DND-41 (cell line): ENCODE measurements at regions not wholly inside any gene's neighbourhood (a gene's known extent, or its start where the extent isn't known, plus 50 kb on each side); places are given as distances from the start of the nearest gene placed in this dataset.

Experiments
- ATAC-seq: fragments of 200-7000 bp; cut with Tn5 transposase; 3 replicates; pipeline ENCODE4 v1.9.1; 2021; ENCODE audit warnings: low read depth; ENCODE audit not compliant: insufficient read depth
- DNase-seq: peaks from one replicate; pipeline ENCODE4 v3.0.0-alpha.2; 2020
- H2AFZ ChIP-seq: 2 replicates; pipeline ENCODE4 v1.6.0; 2012; ENCODE audit warnings: low read depth, low read length
- H3K27ac ChIP-seq: 2 replicates; pipeline ENCODE4 v1.5.1; 2012; ENCODE audit warnings: low read length, inconsistent platforms
- H3K27me3 ChIP-seq: fragments of 200-600 bp; sonication (generic); 2 replicates; pipeline ENCODE4 v1.6.0; 2012; ENCODE audit warnings: low read length, mild to moderate bottlenecking, inconsistent platforms; ENCODE audit not compliant: insufficient read depth, poor library complexity
- H3K36me3 ChIP-seq: 2 replicates; pipeline ENCODE4 v1.5.1; 2012; ENCODE audit warnings: low read length, inconsistent platforms; ENCODE audit not compliant: insufficient read depth
- H3K4me1 ChIP-seq: 2 replicates; pipeline ENCODE4 v1.5.1; 2012; ENCODE audit warnings: mild to moderate bottlenecking, low read length; ENCODE audit not compliant: insufficient read depth
- H3K4me2 ChIP-seq: 2 replicates; pipeline ENCODE4 v1.6.0; 2012; ENCODE audit warnings: mild to moderate bottlenecking, moderate library complexity, low read length, inconsistent platforms; ENCODE audit not compliant: insufficient read depth
- H3K4me3 ChIP-seq, 2 experiments: fragments of 200-600 bp in 1 of 2; shearing (Covaris generic) in 1 of 2; 2 replicates each; pipeline ENCODE4 v1.5.1; 2012 to 2016; ENCODE audit warnings: inconsistent platforms in 2 of 2, low read length in 2 of 2, mild to moderate bottlenecking in 2 of 2, low read depth in 1 of 2, moderate library complexity in 1 of 2
- H3K79me2 ChIP-seq: 2 replicates; pipeline ENCODE4 v1.6.0; 2012; ENCODE audit warnings: low read length, inconsistent platforms; ENCODE audit not compliant: insufficient read depth
- H3K9ac ChIP-seq: 2 replicates; pipeline ENCODE4 v1.6.0; 2012; ENCODE audit warnings: low read depth, mild to moderate bottlenecking, inconsistent platforms, low read length, moderate library complexity
- H3K9me3 ChIP-seq: 2 replicates; pipeline ENCODE4 v1.5.1; 2012; ENCODE audit warnings: low read length, moderate library complexity, mild to moderate bottlenecking, inconsistent platforms; ENCODE audit not compliant: insufficient read depth, severe bottlenecking
- H4K20me1 ChIP-seq: 2 replicates; pipeline ENCODE4 v1.6.0; 2012; ENCODE audit warnings: low read length; ENCODE audit not compliant: insufficient read depth
- EZH2 ChIP-seq: IDR thresholded peaks from 3 replicates; pipeline ENCODE4 v1.6.1; 2012; ENCODE audit warnings: borderline replicate concordance, low read depth, mild to moderate bottlenecking, moderate library complexity, low read length, inconsistent platforms; ENCODE audit not compliant: severe bottlenecking
- TF ChIP-seq, protein P1 (sequence below): IDR thresholded peaks from 2 replicates; pipeline ENCODE4 v1.5.1; 2012; ENCODE audit warnings: borderline replicate concordance, low read length, moderate library complexity, mild to moderate bottlenecking; ENCODE audit not compliant: poor library complexity, severe bottlenecking; ENCODE audit errors: extremely low read depth

DNA sequence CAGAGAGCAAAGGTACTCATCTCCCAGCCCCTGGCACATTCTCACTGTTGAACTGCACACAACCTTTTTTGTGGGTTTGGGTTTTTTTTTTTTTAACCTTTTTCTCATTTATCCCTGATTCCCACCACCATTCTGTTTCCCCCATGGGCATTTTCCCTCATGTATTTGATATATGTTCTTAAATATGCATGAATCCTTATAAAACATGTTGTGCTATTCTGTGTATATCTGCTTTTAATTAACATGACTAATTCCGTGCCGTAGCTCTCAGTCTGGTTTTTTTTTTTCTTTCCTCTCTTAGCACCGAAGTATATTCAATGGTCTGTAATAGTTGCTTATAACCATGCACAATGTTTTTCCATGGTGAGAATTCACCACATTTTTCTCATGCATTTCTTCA, 204.5 kb downstream of the RGS3 start:
- Histone ChIP-seq H3K9me3 (no peaks in the 10 kb centered on the region), H3K4me2 (no peak overlapping the region), H3K9ac (no peak overlapping the region), H3K4me1 (no peaks in the 10 kb centered on the region), H4K20me1 (no peaks in the 10 kb centered on the region), H3K27ac (no peak overlapping the region), H3K36me3 (no peaks in the 10 kb centered on the region), H3K79me2 (no peaks in the 10 kb centered on the region), H3K4me3 (no peak overlapping the region), H2AFZ (no peak overlapping the region), H3K27me3 (no peaks in the 10 kb centered on the region)
- no peak for DNase-seq
- TF ChIP-seq EZH2, result no peak
- TF ChIP-seq, protein P1, sequence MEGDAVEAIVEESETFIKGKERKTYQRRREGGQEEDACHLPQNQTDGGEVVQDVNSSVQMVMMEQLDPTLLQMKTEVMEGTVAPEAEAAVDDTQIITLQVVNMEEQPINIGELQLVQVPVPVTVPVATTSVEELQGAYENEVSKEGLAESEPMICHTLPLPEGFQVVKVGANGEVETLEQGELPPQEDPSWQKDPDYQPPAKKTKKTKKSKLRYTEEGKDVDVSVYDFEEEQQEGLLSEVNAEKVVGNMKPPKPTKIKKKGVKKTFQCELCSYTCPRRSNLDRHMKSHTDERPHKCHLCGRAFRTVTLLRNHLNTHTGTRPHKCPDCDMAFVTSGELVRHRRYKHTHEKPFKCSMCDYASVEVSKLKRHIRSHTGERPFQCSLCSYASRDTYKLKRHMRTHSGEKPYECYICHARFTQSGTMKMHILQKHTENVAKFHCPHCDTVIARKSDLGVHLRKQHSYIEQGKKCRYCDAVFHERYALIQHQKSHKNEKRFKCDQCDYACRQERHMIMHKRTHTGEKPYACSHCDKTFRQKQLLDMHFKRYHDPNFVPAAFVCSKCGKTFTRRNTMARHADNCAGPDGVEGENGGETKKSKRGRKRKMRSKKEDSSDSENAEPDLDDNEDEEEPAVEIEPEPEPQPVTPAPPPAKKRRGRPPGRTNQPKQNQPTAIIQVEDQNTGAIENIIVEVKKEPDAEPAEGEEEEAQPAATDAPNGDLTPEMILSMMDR, result no peak
- no peak for ATAC-seq

GRCh38 chr9:113669522-113670115, 206.1 kb downstream of the RGS3 start:
- Histone ChIP-seq H3K36me3 (no peaks in the 10 kb centered on the region), H3K9ac (no peak overlapping the region), H4K20me1 (no peaks in the 10 kb centered on the region), H3K27ac (no peak overlapping the region), H3K27me3 (peaks cover 6% of the 10 kb centered on the region), H3K4me2 (no peak overlapping the region), H2AFZ (no peak overlapping the region), H3K9me3 (no peaks in the 10 kb centered on the region), H3K79me2 (no peaks in the 10 kb centered on the region), H3K4me3 (no peak overlapping the region), H3K4me1 (no peaks in the 10 kb centered on the region)
- ATAC-seq (no peak), DNase-seq (no peak)
- no peak for TF ChIP-seq EZH2
- TF ChIP-seq, protein P1, result no peak

- no peak overlapping the region for H3K27ac ChIP-seq
- DNase-seq (no peak), ATAC-seq (no peak)
- no peaks in the 10 kb centered on the region for H3K4me1 ChIP-seq
- H3K9ac ChIP-seq, result no peak overlapping the region
- no peak for TF ChIP-seq EZH2
- TF ChIP-seq, protein P1, result no peak
- no peak overlapping the region for H3K4me3 ChIP-seq
- no peak overlapping the region for H2AFZ ChIP-seq
- H3K27me3 ChIP-seq, result peaks cover 32% of the 10 kb centered on the region
- no peaks in the 10 kb centered on the region for H4K20me1 ChIP-seq
- H3K36me3 ChIP-seq, result no peaks in the 10 kb centered on the region
- no peaks in the 10 kb centered on the region for H3K9me3 ChIP-seq
- no peaks in the 10 kb centered on the region for H3K79me2 ChIP-seq
- no peak overlapping the region for H3K4me2 ChIP-seq
Measured at GRCh38 chr9:113673726-113674125, 202.4 kb upstream of the ZNF618 start.
